PC-9 (cell line): ENCODE measurements at regions not wholly inside any gene's neighbourhood (a gene's known extent, or its start where the extent isn't known, plus 50 kb on each side); places are given as distances from the start of the nearest gene placed in this dataset.

Source experiments
- BruUV-seq: library from RNA; stranded (reverse); fragments of 400-500 nt; replicated peaks from 2 replicates; lab custom pipeline; 2021; lab: Mats Ljungman, UMichigan
- CTCF ChIA-PET: fragments of 300-600 bp; sonication (Branson Sonifier 250); formaldehyde crosslinking; loops from one replicate; lab custom pipeline; 2022; ENCODE audit warnings: antibody characterized with exemption; lab: Charles Lee
- POLR2A ChIA-PET: fragments of 300-600 bp; sonication (Branson Sonifier 250); formaldehyde crosslinking; loops from one replicate; lab custom pipeline; 2022; ENCODE audit warnings: antibody characterized with exemption; ENCODE audit not compliant: unreplicated experiment; lab: Charles Lee
- DNase-seq, 2 experiments: peaks; one replicate each; pipeline versions ENCODE4 v3.0.0 to v3.0.0-alpha.2; 2015 to 2022; ENCODE audit warnings: mixed read lengths in 1 of 2
- H2AFZ ChIP-seq: fragments of 200-600 bp; sonication (generic); 2 replicates; pipeline ENCODE4 v1.8.1; 2017; ENCODE audit warnings: antibody characterized with exemption
- H3F3A ChIP-seq: fragments of 200-600 bp; sonication (generic); 2 replicates; pipeline ENCODE4 v1.8.1; 2017; ENCODE audit warnings: antibody characterized with exemption, mild to moderate bottlenecking, low read depth; ENCODE audit not compliant: insufficient read depth
- H3K27ac ChIP-seq: fragments of 200-600 bp; sonication (generic); 2 replicates; pipeline ENCODE4 v1.6.1; 2016; ENCODE audit warnings: mixed run types
- H3K27me3 ChIP-seq: fragments of 200-600 bp; sonication (generic); 2 replicates; pipeline ENCODE4 v1.6.1; 2016; ENCODE audit warnings: low read depth, mixed run types; ENCODE audit not compliant: insufficient read depth
- H3K36me3 ChIP-seq: fragments of 200-600 bp; sonication (generic); 2 replicates; pipeline ENCODE4 v1.6.1; 2016; ENCODE audit warnings: low read depth, mixed run types
- H3K4me1 ChIP-seq: fragments of 200-600 bp; sonication (generic); replicated peaks from 2 replicates; pipeline ENCODE4 v1.6.1; 2016; ENCODE audit warnings: mixed run types; ENCODE audit not compliant: insufficient read depth
- H3K4me2 ChIP-seq: fragments of 200-600 bp; sonication (generic); 2 replicates; pipeline ENCODE4 v1.6.1; 2017; ENCODE audit warnings: mixed run types
- H3K4me3 ChIP-seq: fragments of 200-600 bp; sonication (generic); 2 replicates; pipeline ENCODE4 v1.6.1; 2016; ENCODE audit warnings: mixed run types
- H3K79me2 ChIP-seq: fragments of 200-600 bp; sonication (generic); 2 replicates; pipeline ENCODE4 v1.6.1; 2017; ENCODE audit warnings: low read depth, mixed run types
- H3K9me2 ChIP-seq: fragments of 200-600 bp; sonication (generic); 2 replicates; pipeline ENCODE4 v1.8.1; 2017; ENCODE audit warnings: mild to moderate bottlenecking; ENCODE audit not compliant: insufficient read depth
- H3K9me3 ChIP-seq: fragments of 200-600 bp; sonication (generic); 2 replicates; pipeline ENCODE4 v1.8.1; 2016; ENCODE audit warnings: low read depth; ENCODE audit not compliant: insufficient read depth
- H4K20me1 ChIP-seq: fragments of 200-600 bp; sonication (generic); 2 replicates; pipeline ENCODE4 v1.8.1; 2017; ENCODE audit not compliant: insufficient read depth
- CTCF ChIP-seq: fragments of 200-600 bp; sonication (generic); conservative IDR thresholded peaks from 2 replicates; pipeline ENCODE4 v1.6.1; 2017; ENCODE audit warnings: mixed run types, antibody characterized with exemption, mild to moderate bottlenecking, moderate library complexity
- EZH2 ChIP-seq: fragments of 200-600 bp; sonication (generic); IDR thresholded peaks from 2 replicates; pipeline ENCODE4 v1.8.0; 2017; ENCODE audit warnings: antibody characterized with exemption, low read depth
- intact Hi-C: fragments of 100-400 bp; cut with micrococcal nuclease; formaldehyde crosslinking; loops from one replicate; pipeline ENCODE4 v1.10.0; 2022; ENCODE audit not compliant: unreplicated experiment

- Histone ChIP-seq H3K27me3 (no peaks in the 10 kb centered on the region), H3K4me1 (no peaks in the 10 kb centered on the region), H3K27ac (no peak overlapping the region), H4K20me1 (no peaks in the 10 kb centered on the region), H3K4me3 (no peak overlapping the region), H3K4me2 (no peak overlapping the region), H3K9me2 (0 out of 2 replicates have a peak, but pooled peaks cover 3% of the 10 kb centered on the region), H2AFZ (no peak overlapping the region), H3K9me3 (no peaks in the 10 kb centered on the region), H3K79me2 (no peaks in the 10 kb centered on the region), H3F3A (no peaks in the 10 kb centered on the region), H3K36me3 (no peaks in the 10 kb centered on the region)
- DNase-seq: no peak
- ChIA-PET POLR2A (no interaction called here), CTCF (no interaction called here)
- no TSS peak for BruUV-seq
- TF ChIP-seq EZH2 (no peak), CTCF (no peak)
- intact Hi-C loops: no loop called here
Observed at GRCh38 chr13:66208589-66208988, 1021.5 kb downstream of the PCDH9 start.

GRCh38 chr13:66207610-66208009 is 1022.5 kb downstream of the PCDH9 start:
- Histone ChIP-seq H3K27me3 (no peaks in the 10 kb centered on the region), H3K27ac (no peak overlapping the region), H3K4me2 (no peak overlapping the region), H3K9me2 (0 out of 2 replicates have a peak, but pooled peaks cover 3% of the 10 kb centered on the region), H3K4me1 (no peaks in the 10 kb centered on the region), H4K20me1 (no peaks in the 10 kb centered on the region), H3K79me2 (no peaks in the 10 kb centered on the region), H3K4me3 (no peak overlapping the region), H3K36me3 (no peaks in the 10 kb centered on the region), H2AFZ (no peak overlapping the region), H3F3A (no peaks in the 10 kb centered on the region), H3K9me3 (no peaks in the 10 kb centered on the region)
- BruUV-seq: no TSS peak
- POLR2A ChIA-PET: no interaction called here
- intact Hi-C loops: no loop called here
- no peak for TF ChIP-seq CTCF
- no peak for TF ChIP-seq EZH2
- CTCF ChIA-PET: no interaction called here
- DNase-seq: no peak

GRCh38 chr13:66205807-66206206 is 1024.3 kb downstream of the PCDH9 start:
- CTCF ChIA-PET: no interaction called here
- TF ChIP-seq CTCF (no peak), EZH2 (no peak)
- no peaks in the 10 kb centered on the region for H3K27me3 ChIP-seq
- no peak overlapping the region for H3K4me2 ChIP-seq
- intact Hi-C loops: no loop called here
- BruUV-seq: no TSS peak
- 0 out of 2 replicates have a peak, but pooled peaks cover 3% of the 10 kb centered on the region for H3K9me2 ChIP-seq
- H3K27ac ChIP-seq: no peak overlapping the region
- H3K79me2 ChIP-seq: no peaks in the 10 kb centered on the region
- no peaks in the 10 kb centered on the region for H3K9me3 ChIP-seq
- no peaks in the 10 kb centered on the region for H3K4me1 ChIP-seq
- H3F3A ChIP-seq: no peaks in the 10 kb centered on the region
- H2AFZ ChIP-seq: no peak overlapping the region
- POLR2A ChIA-PET: no interaction called here
- DNase-seq: no peak
- no peak overlapping the region for H3K4me3 ChIP-seq
- H3K36me3 ChIP-seq: no peaks in the 10 kb centered on the region
- H4K20me1 ChIP-seq: no peaks in the 10 kb centered on the region
